ELF-1 (cell line): ENCODE measurements at regions not wholly inside any gene's neighbourhood (a gene's known extent, or its start where the extent isn't known, plus 50 kb on each side); places are given as distances from the start of the nearest gene placed in this dataset.

Experiments used
- DNase-seq: peaks from one replicate; pipeline ENCODE4 v3.0.0-alpha.2; 2016; ENCODE audit warnings: low read depth, low spot score

- no peak for DNase-seq
Observed at GRCh38 chr10:44198780-44199097, 186.2 kb downstream of the CXCL12 start.

GRCh38 chr10:44198096-44198779 is 186.7 kb downstream of the CXCL12 start:
- DNase-seq = no peak

- DNase-seq = no peak
Observed at GRCh38 chr10:44197646-44198045, 187.3 kb downstream of the CXCL12 start.

GRCh38 chr10:44196336-44196735 is 188.6 kb downstream of the CXCL12 start:
- DNase-seq = no peak

- DNase-seq = no peak
Observed at GRCh38 chr10:44196008-44196320, 188.9 kb downstream of the CXCL12 start.

GRCh38 chr10:44195112-44196007 is 189.5 kb downstream of the CXCL12 start:
- no peak for DNase-seq

- DNase-seq = no peak
Observed at GRCh38 chr10:44194435-44194834, 190.5 kb downstream of the CXCL12 start.

- no peak for DNase-seq
Observed at GRCh38 chr10:44193567-44194220, 191.2 kb downstream of the CXCL12 start.

GRCh38 chr10:44193166-44193565 is 191.7 kb downstream of the CXCL12 start:
- DNase-seq = no peak

- no peak for DNase-seq
Observed at GRCh38 chr10:44192435-44192834, 192.5 kb downstream of the CXCL12 start.

- no peak for DNase-seq
Observed at GRCh38 chr10:44190541-44190940, 194.4 kb downstream of the CXCL12 start.

- DNase-seq = no peak
Observed at GRCh38 chr10:44186821-44187220, 198.1 kb downstream of the CXCL12 start.

GRCh38 chr10:44186150-44186549 is 198.7 kb downstream of the CXCL12 start:
- no peak for DNase-seq

- no peak for DNase-seq
Observed at GRCh38 chr10:44185315-44185666, 199.6 kb downstream of the CXCL12 start.

- DNase-seq = no peak
Observed at GRCh38 chr10:44184633-44185314, 200.1 kb downstream of the CXCL12 start.

- DNase-seq = no peak
Observed at GRCh38 chr10:44183667-44184632, 200.9 kb downstream of the CXCL12 start.

- DNase-seq = no peak
Observed at GRCh38 chr10:44182909-44183308, 202.0 kb downstream of the CXCL12 start.

- peak; percentile 29 for DNase-seq
Observed at GRCh38 chr10:44180321-44181168, 204.4 kb downstream of the CXCL12 start.

GRCh38 chr10:44178856-44179255 is 206.0 kb downstream of the CXCL12 start:
- DNase-seq = no peak

GRCh38 chr10:44178281-44178680 is 206.6 kb downstream of the CXCL12 start:
- DNase-seq = no peak
